MCF 10A (cell line): ENCODE measurements at regions not wholly inside any gene's neighbourhood (a gene's known extent, or its start where the extent isn't known, plus 50 kb on each side); places are given as distances from the start of the nearest gene placed in this dataset.
"Not testable (repeated sequence)": the region's sequence is repeated elsewhere in the genome, so short reads cannot be mapped to it uniquely, and the experiment has no call there.

Experiments
- BruUV-seq: library from RNA; stranded (reverse); fragments of 400-500 nt; replicated peaks from 2 replicates; lab custom pipeline; 2021; lab: Mats Ljungman, UMichigan
- CTCF ChIA-PET: fragments of 300-600 bp; sonication (Branson Sonifier 250); formaldehyde crosslinking; extraction: SDS; loops from one replicate; lab custom pipeline; 2021; ENCODE audit warnings: antibody characterized with exemption, inconsistent platforms; lab: Yijun Ruan, JAX
- POLR2A ChIA-PET: fragments of 300-600, 350-650 bp; sonication (Branson Sonifier 250); formaldehyde crosslinking; extraction: SDS; loops from one replicate; lab custom pipeline; 2020; ENCODE audit warnings: antibody characterized with exemption, inconsistent platforms; lab: Yijun Ruan, JAX
- DNase-seq: peaks from one replicate; pipeline ENCODE4 v3.0.0-alpha.2; 2018; ENCODE audit not compliant: unreplicated experiment
- H3K27ac Mint-ChIP-seq: one replicate; pipeline ENCODE4 v1.8.0; 2022; ENCODE audit warnings: mild to moderate bottlenecking, low read depth, mixed read lengths; ENCODE audit not compliant: unreplicated experiment
- H3K27me3 Mint-ChIP-seq: one replicate; pipeline ENCODE4 v1.8.0; 2022; ENCODE audit warnings: mixed read lengths; ENCODE audit not compliant: insufficient read depth, unreplicated experiment
- H3K36me3 Mint-ChIP-seq: one replicate; pipeline ENCODE4 v1.8.0; 2022; ENCODE audit warnings: mild to moderate bottlenecking, moderate library complexity, mixed read lengths; ENCODE audit not compliant: insufficient read depth, unreplicated experiment
- H3K4me1 Mint-ChIP-seq: one replicate; pipeline ENCODE4 v1.8.0; 2022; ENCODE audit warnings: mixed read lengths; ENCODE audit not compliant: insufficient read depth, unreplicated experiment
- H3K4me3 Mint-ChIP-seq: one replicate; pipeline ENCODE4 v1.8.0; 2022; ENCODE audit warnings: mild to moderate bottlenecking, moderate library complexity, mixed read lengths; ENCODE audit not compliant: unreplicated experiment
- H3K9me3 Mint-ChIP-seq: one replicate; pipeline ENCODE4 v1.8.0; 2022; ENCODE audit warnings: mixed read lengths; ENCODE audit not compliant: unreplicated experiment
- intact Hi-C: fragments of 100-400 bp; cut with micrococcal nuclease; formaldehyde crosslinking; loops from 2 replicates; pipeline ENCODE4 v1.14.1; 2022
- TF ChIP-seq, protein P1 (sequence below): fragments of 200-600 bp; IDR thresholded peaks from one replicate; pipeline ENCODE4 v1.8.0; 2022; ENCODE audit warnings: antibody characterized with exemption, mild to moderate bottlenecking; ENCODE audit not compliant: unreplicated experiment

DNA sequence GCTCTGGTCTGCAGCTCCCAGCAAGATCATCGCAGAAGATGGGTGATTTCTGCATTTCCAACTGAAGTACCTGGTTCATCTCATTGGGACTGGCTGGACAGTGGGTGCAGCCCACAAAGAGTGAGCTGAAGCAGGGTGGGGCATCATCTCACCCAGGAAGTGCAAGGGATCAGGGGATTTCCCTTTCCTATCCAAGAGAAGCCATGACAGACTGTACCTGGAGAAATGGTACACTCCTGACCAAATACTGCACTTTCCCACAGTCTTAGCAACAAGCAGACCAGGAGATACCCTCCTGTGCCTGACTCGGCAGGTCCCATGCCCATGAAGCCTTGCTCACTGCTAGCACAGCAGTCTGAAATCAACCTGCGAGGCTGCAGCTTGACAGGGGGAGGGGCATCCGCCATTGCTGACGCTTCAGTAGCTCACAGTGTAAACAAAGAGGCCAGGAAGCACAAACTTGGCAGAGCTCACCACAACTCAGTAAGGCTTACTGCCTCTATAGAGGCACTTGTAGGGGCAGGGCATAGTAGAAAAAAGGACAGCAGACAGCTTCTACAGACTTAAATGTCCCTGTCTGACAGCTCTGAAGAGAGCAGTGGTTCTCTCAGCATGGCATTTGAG lies 60.5 kb downstream of the AREG start:
- CTCF ChIA-PET, result interaction anchor here (0.6 to 3.1 kb wide), 2 partner anchors 26 to 30 kb away, joined by 3 to 10 read pairs; no protein-coding TSS in a partner anchor
- H3K36me3 Mint-ChIP-seq, H3K9me3 Mint-ChIP-seq, intact Hi-C loops, H3K27me3 Mint-ChIP-seq, BruUV-seq, H3K4me3 Mint-ChIP-seq: not testable (repeated sequence)
- Mint-ChIP-seq H3K4me1 (peaks cover 17% of the 10 kb centered on the region), H3K27ac (peak overlapping the region; percentile 46)
- POLR2A ChIA-PET, result interaction anchor here (0.6 to 1.9 kb wide), 8 partner anchors 11 to 92 kb away, joined by 3 to 4 read pairs (median 4); no protein-coding TSS in a partner anchor
- DNase-seq, result peak; percentile 83

DNA sequence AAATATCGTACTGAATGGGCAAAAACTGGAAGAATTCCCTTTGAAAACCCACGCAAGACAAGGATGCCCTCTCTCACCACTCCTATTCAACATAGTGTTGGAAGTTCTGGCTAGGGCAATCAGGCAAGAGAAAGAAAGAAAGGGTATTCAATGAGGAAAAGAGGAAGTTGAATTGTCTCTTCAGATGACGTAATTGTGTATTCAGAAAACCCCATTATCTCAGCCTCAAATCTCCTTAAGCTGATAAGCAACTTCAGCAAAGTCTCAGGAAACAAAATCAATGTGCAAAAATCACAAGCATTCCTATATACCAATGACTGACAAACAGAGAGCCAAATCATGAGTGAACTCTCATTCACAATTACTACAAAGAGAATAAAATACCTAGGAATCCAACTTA lies 64.4 kb downstream of the AREG start:
- ChIA-PET POLR2A (interaction anchor here (1.0 to 1.6 kb wide), 2 partner anchors 10 to 13 kb away, joined by 3 read pairs; no protein-coding TSS in a partner anchor), CTCF (interaction anchor here (1.5 kb wide), 1 partner anchor 165 kb away, joined by 4 read pairs; no protein-coding TSS in a partner anchor)
- DNase-seq, H3K4me3 Mint-ChIP-seq, H3K9me3 Mint-ChIP-seq, H3K4me1 Mint-ChIP-seq, intact Hi-C loops, H3K27me3 Mint-ChIP-seq, H3K27ac Mint-ChIP-seq, H3K36me3 Mint-ChIP-seq, BruUV-seq: not testable (repeated sequence)

GRCh38 chr4:74516303-74516702 lies 71.4 kb downstream of the AREG start:
- TF ChIP-seq, protein P1, sequence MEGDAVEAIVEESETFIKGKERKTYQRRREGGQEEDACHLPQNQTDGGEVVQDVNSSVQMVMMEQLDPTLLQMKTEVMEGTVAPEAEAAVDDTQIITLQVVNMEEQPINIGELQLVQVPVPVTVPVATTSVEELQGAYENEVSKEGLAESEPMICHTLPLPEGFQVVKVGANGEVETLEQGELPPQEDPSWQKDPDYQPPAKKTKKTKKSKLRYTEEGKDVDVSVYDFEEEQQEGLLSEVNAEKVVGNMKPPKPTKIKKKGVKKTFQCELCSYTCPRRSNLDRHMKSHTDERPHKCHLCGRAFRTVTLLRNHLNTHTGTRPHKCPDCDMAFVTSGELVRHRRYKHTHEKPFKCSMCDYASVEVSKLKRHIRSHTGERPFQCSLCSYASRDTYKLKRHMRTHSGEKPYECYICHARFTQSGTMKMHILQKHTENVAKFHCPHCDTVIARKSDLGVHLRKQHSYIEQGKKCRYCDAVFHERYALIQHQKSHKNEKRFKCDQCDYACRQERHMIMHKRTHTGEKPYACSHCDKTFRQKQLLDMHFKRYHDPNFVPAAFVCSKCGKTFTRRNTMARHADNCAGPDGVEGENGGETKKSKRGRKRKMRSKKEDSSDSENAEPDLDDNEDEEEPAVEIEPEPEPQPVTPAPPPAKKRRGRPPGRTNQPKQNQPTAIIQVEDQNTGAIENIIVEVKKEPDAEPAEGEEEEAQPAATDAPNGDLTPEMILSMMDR, result no peak
- no peak for DNase-seq
- no peak overlapping the region for H3K27ac Mint-ChIP-seq
- BruUV-seq, result no TSS peak
- no peaks in the 10 kb centered on the region for H3K27me3 Mint-ChIP-seq
- no peaks in the 10 kb centered on the region for H3K36me3 Mint-ChIP-seq
- H3K9me3 Mint-ChIP-seq, result no peaks in the 10 kb centered on the region
- no peaks in the 10 kb centered on the region for H3K4me1 Mint-ChIP-seq
- CTCF ChIA-PET, result interaction anchor here (0.6 kb wide), 1 partner anchor 55 kb away, joined by 4 read pairs; no protein-coding TSS in a partner anchor
- intact Hi-C loops, result no loop called here
- POLR2A ChIA-PET, result interaction anchor here (0.7 to 1.5 kb wide), 3 partner anchors 11 to 12 kb away, joined by 3 to 4 read pairs (median 4); no protein-coding TSS in a partner anchor
- no peak overlapping the region for H3K4me3 Mint-ChIP-seq

- H3K27ac Mint-ChIP-seq, result no peak overlapping the region
- H3K4me3 Mint-ChIP-seq, result no peak overlapping the region
- BruUV-seq, result no TSS peak
- H3K9me3 Mint-ChIP-seq, result no peaks in the 10 kb centered on the region
- intact Hi-C loops, result no loop called here
- no peaks in the 10 kb centered on the region for H3K36me3 Mint-ChIP-seq
- TF ChIP-seq, protein P1, result no peak
- no peaks in the 10 kb centered on the region for H3K27me3 Mint-ChIP-seq
- ChIA-PET CTCF (interaction anchor here (0.8 to 2.1 kb wide), 6 partner anchors 9 to 137 kb away, joined by 3 to 7 read pairs (median 4); partner anchors contain the start of gene AREG), POLR2A (interaction anchor here (1.2 kb wide), 1 partner anchor 43 kb away, joined by 4 read pairs; no protein-coding TSS in a partner anchor)
- DNase-seq, result no peak
- no peaks in the 10 kb centered on the region for H3K4me1 Mint-ChIP-seq
Observed at GRCh38 chr4:74517996-74518395, 73.1 kb downstream of the AREG start.
